Karpas-422 (cell line): ENCODE measurements at regions not wholly inside any gene's neighbourhood (a gene's known extent, or its start where the extent isn't known, plus 50 kb on each side); places are given as distances from the start of the nearest gene placed in this dataset.

Experiments
- DNase-seq: peaks from one replicate; pipeline ENCODE4 v3.0.0-alpha.2; 2015
- H2AFZ ChIP-seq: fragments of 200-600 bp; sonication (generic); 2 replicates; pipeline ENCODE4 v1.6.1; 2014; ENCODE audit warnings: antibody characterized with exemption, low read length, mixed read lengths
- H3K27ac ChIP-seq: fragments of 200-600 bp; sonication (generic); 2 replicates; pipeline ENCODE4 v1.5.1; 2014; ENCODE audit warnings: mild to moderate bottlenecking, low read length, moderate library complexity
- H3K27me3 ChIP-seq: fragments of 200-600 bp; sonication (generic); 2 replicates; pipeline ENCODE4 v1.6.1; 2014; ENCODE audit warnings: low read length, mixed read lengths
- H3K36me3 ChIP-seq: fragments of 200-600 bp; sonication (generic); 2 replicates; pipeline ENCODE4 v1.6.1; 2014; ENCODE audit warnings: low read length, mixed read lengths; ENCODE audit not compliant: insufficient read depth
- H3K4me1 ChIP-seq: fragments of 200-600 bp; sonication (generic); 2 replicates; pipeline ENCODE4 v1.6.1; 2014; ENCODE audit warnings: mild to moderate bottlenecking, low read length, mixed read lengths
- H3K4me2 ChIP-seq: fragments of 200-600 bp; sonication (generic); 2 replicates; pipeline ENCODE4 v1.6.1; 2014; ENCODE audit warnings: low read length, low read depth, mild to moderate bottlenecking; ENCODE audit not compliant: poor library complexity, severe bottlenecking
- H3K4me3 ChIP-seq: fragments of 200-600 bp; sonication (generic); 2 replicates; pipeline ENCODE4 v1.5.1; 2014; ENCODE audit warnings: mild to moderate bottlenecking, antibody characterized with exemption, low read length, mixed read lengths
- H3K79me2 ChIP-seq: fragments of 200-600 bp; sonication (generic); 2 replicates; pipeline ENCODE4 v1.6.1; 2014; ENCODE audit warnings: mild to moderate bottlenecking, low read length, mixed read lengths
- H3K9ac ChIP-seq: fragments of 200-600 bp; sonication (generic); 2 replicates; pipeline ENCODE4 v1.6.0; 2014; ENCODE audit warnings: low read length
- H3K9me2 ChIP-seq: fragments of 200-600 bp; sonication (generic), shearing (Covaris generic); replicated peaks from 2 replicates; pipeline ENCODE4 v1.6.0; 2014; ENCODE audit warnings: mild to moderate bottlenecking, low read length, moderate library complexity; ENCODE audit not compliant: insufficient read depth
- H3K9me3 ChIP-seq: fragments of 300-700, 200-600 bp; sonication (generic); 2 replicates; pipeline ENCODE4 v1.6.1; 2014; ENCODE audit warnings: low read length, mixed read lengths
- H4K20me1 ChIP-seq: fragments of 200-600 bp; sonication (generic); 2 replicates; pipeline ENCODE4 v1.6.1; 2014; ENCODE audit warnings: mild to moderate bottlenecking, antibody characterized with exemption, low read length, low read depth; ENCODE audit not compliant: insufficient read depth

GRCh38 chrX:16474511-16474910 lies 175.4 kb upstream of the S100G start:
- Histone ChIP-seq H2AFZ (no peak overlapping the region), H3K27me3 (no peaks in the 10 kb centered on the region), H3K9me3 (no peaks in the 10 kb centered on the region), H3K4me1 (no peaks in the 10 kb centered on the region), H3K4me2 (no peak overlapping the region), H3K9ac (no peak overlapping the region), H3K9me2 (no peaks in the 10 kb centered on the region), H3K36me3 (no peaks in the 10 kb centered on the region), H4K20me1 (no peaks in the 10 kb centered on the region), H3K79me2 (no peaks in the 10 kb centered on the region), H3K27ac (no peak overlapping the region), H3K4me3 (no peak overlapping the region)
- no peak for DNase-seq

GRCh38 chrX:16476009-16476408 lies 173.9 kb upstream of the S100G start:
- Histone ChIP-seq H3K27ac (no peak overlapping the region), H3K4me2 (no peak overlapping the region), H3K36me3 (no peaks in the 10 kb centered on the region), H3K4me1 (no peaks in the 10 kb centered on the region), H4K20me1 (no peaks in the 10 kb centered on the region), H2AFZ (no peak overlapping the region), H3K9me3 (no peaks in the 10 kb centered on the region), H3K9ac (no peak overlapping the region), H3K27me3 (no peaks in the 10 kb centered on the region), H3K79me2 (no peaks in the 10 kb centered on the region), H3K4me3 (no peak overlapping the region), H3K9me2 (no peaks in the 10 kb centered on the region)
- no peak for DNase-seq

DNA sequence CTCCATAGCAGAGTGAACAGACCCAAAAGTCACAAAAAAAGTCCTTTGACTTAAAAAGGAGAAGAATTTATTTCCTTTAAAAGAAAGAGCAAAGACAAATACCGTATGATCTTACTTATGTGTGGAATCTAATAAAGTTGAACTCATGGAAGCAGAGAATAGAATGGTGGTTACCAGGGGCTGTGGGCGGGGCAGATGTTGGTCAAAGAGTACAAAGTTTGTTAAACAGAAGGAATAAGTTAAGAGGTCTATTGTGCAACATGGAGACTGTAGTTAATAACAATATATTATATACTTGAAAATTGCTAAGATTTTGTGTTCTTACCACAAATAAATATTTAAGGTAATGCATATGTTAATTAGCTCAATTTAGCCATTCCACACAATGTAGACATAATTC lies 173.3 kb upstream of the S100G start:
- H3K79me2 ChIP-seq, result no peaks in the 10 kb centered on the region
- H3K9me3 ChIP-seq, result no peaks in the 10 kb centered on the region
- no peak overlapping the region for H2AFZ ChIP-seq
- H3K4me1 ChIP-seq, result no peaks in the 10 kb centered on the region
- no peak for DNase-seq
- no peak overlapping the region for H3K27ac ChIP-seq
- H3K27me3 ChIP-seq, result no peaks in the 10 kb centered on the region
- no peaks in the 10 kb centered on the region for H3K9me2 ChIP-seq
- H3K9ac ChIP-seq, result no peak overlapping the region
- no peaks in the 10 kb centered on the region for H4K20me1 ChIP-seq
- H3K36me3 ChIP-seq, result no peaks in the 10 kb centered on the region
- no peak overlapping the region for H3K4me3 ChIP-seq
- no peak overlapping the region for H3K4me2 ChIP-seq

GRCh38 chrX:16479206-16479869 lies 170.6 kb upstream of the S100G start:
- no peaks in the 10 kb centered on the region for H3K36me3 ChIP-seq
- no peaks in the 10 kb centered on the region for H4K20me1 ChIP-seq
- no peaks in the 10 kb centered on the region for H3K9me2 ChIP-seq
- DNase-seq, result no peak
- no peaks in the 10 kb centered on the region for H3K27me3 ChIP-seq
- H3K9ac ChIP-seq, result no peak overlapping the region
- H3K9me3 ChIP-seq, result no peaks in the 10 kb centered on the region
- H3K4me2 ChIP-seq, result no peak overlapping the region
- no peak overlapping the region for H3K27ac ChIP-seq
- H3K4me1 ChIP-seq, result no peaks in the 10 kb centered on the region
- H3K4me3 ChIP-seq, result no peak overlapping the region
- H3K79me2 ChIP-seq, result no peaks in the 10 kb centered on the region
- H2AFZ ChIP-seq, result no peak overlapping the region

DNA sequence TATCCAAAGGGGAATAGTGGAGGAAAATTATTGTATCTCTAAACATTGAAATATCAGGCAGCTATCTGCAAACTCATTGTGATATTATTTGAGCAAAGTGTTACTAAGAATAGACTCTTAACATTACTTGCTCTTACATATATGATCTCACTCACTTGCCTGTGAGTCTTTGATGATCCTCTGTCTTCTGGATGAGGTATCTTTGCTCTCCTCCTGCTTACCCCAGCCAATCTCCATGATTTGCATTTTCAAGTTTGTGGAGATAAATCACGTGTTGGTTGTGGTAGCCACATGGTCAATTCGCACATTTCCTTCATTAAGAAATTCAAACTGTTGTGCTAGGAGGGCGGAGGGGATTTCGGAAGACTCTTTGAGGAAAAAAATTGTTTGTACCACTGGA lies 169.9 kb upstream of the S100G start:
- no peak overlapping the region for H3K4me2 ChIP-seq
- H3K9me3 ChIP-seq, result no peaks in the 10 kb centered on the region
- no peak overlapping the region for H3K9ac ChIP-seq
- H3K27ac ChIP-seq, result no peak overlapping the region
- H2AFZ ChIP-seq, result no peak overlapping the region
- DNase-seq, result no peak
- no peak overlapping the region for H3K4me3 ChIP-seq
- H3K4me1 ChIP-seq, result no peaks in the 10 kb centered on the region
- no peaks in the 10 kb centered on the region for H4K20me1 ChIP-seq
- no peaks in the 10 kb centered on the region for H3K27me3 ChIP-seq
- no peaks in the 10 kb centered on the region for H3K36me3 ChIP-seq
- H3K79me2 ChIP-seq, result no peaks in the 10 kb centered on the region
- H3K9me2 ChIP-seq, result no peaks in the 10 kb centered on the region

DNA sequence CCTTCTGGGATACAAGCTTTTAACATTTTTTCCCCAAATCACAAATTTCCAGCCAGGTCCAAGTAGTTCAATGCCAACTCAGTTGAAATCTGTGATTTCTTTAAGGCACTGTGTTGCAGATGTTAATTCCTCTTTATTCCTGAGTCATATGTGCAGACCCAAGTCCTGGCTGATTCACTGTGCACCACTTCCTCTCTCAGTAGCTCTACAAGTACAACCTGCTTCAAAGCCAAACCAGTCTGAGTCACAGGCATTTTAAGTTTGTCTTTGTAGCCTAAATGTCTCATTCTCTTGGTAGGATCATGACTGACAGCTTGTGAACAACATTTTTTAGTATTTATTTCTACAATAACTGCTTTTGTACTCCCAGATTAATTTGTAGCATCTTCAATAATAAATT lies 165.6 kb upstream of the S100G start:
- no peaks in the 10 kb centered on the region for H3K4me1 ChIP-seq
- H3K79me2 ChIP-seq, result no peaks in the 10 kb centered on the region
- no peak overlapping the region for H2AFZ ChIP-seq
- H3K27ac ChIP-seq, result no peak overlapping the region
- H3K9ac ChIP-seq, result no peak overlapping the region
- H3K36me3 ChIP-seq, result no peaks in the 10 kb centered on the region
- no peaks in the 10 kb centered on the region for H3K27me3 ChIP-seq
- no peak overlapping the region for H3K4me3 ChIP-seq
- no peaks in the 10 kb centered on the region for H3K9me2 ChIP-seq
- H4K20me1 ChIP-seq, result no peaks in the 10 kb centered on the region
- DNase-seq, result no peak
- H3K9me3 ChIP-seq, result no peaks in the 10 kb centered on the region
- no peak overlapping the region for H3K4me2 ChIP-seq

- Histone ChIP-seq H3K4me1 (no peaks in the 10 kb centered on the region), H3K79me2 (no peaks in the 10 kb centered on the region), H3K4me2 (no peak overlapping the region), H3K9me2 (no peaks in the 10 kb centered on the region), H3K4me3 (no peak overlapping the region), H3K27me3 (no peaks in the 10 kb centered on the region), H3K36me3 (no peaks in the 10 kb centered on the region), H4K20me1 (no peaks in the 10 kb centered on the region), H2AFZ (no peak overlapping the region), H3K9me3 (no peaks in the 10 kb centered on the region), H3K27ac (no peak overlapping the region), H3K9ac (no peak overlapping the region)
- no peak for DNase-seq
Observed at GRCh38 chrX:16487620-16488385, 162.2 kb upstream of the S100G start.

- Histone ChIP-seq H3K9ac (no peak overlapping the region), H3K4me1 (no peaks in the 10 kb centered on the region), H3K79me2 (no peaks in the 10 kb centered on the region), H3K27me3 (no peaks in the 10 kb centered on the region), H4K20me1 (no peaks in the 10 kb centered on the region), H2AFZ (no peak overlapping the region), H3K27ac (no peak overlapping the region), H3K36me3 (no peaks in the 10 kb centered on the region), H3K9me2 (no peaks in the 10 kb centered on the region), H3K4me2 (no peak overlapping the region), H3K9me3 (no peaks in the 10 kb centered on the region), H3K4me3 (no peak overlapping the region)
- no peak for DNase-seq
Observed at GRCh38 chrX:16488959-16489358, 161.0 kb upstream of the S100G start.
